Stimulated activated naive B cell treated with anti-CD40 and anti-IgM and Interleukin-4, amounts not matched to agents 10 μg/mL and 1 μg/mL and 100 μg/mL, for 72 hours (primary cell): ENCODE measurements at regions not wholly inside any gene's neighbourhood (a gene's known extent, or its start where the extent isn't known, plus 50 kb on each side); places are given as distances from the start of the nearest gene placed in this dataset.

Experiments used
- ATAC-seq, 2 donors: fragments of 150-1000 bp; cut with Tn5 transposase; replicated peaks; 2 replicates each; pipeline ENCODE4 v1.10.0; 2021; ENCODE audit warnings: moderate library complexity in 1 of 2
- DNase-seq: peaks from one replicate; pipeline ENCODE4 v3.0.0; 2021
- H3K27ac Mint-ChIP-seq: one replicate; pipeline ENCODE4 v1.8.0; 2022; ENCODE audit warnings: mild to moderate bottlenecking, mixed read lengths
- H3K27me3 Mint-ChIP-seq, 2 donors: one replicate each; pipeline ENCODE4 v1.8.0; 2022; ENCODE audit warnings: mixed read lengths in 2 of 2
- H3K36me3 Mint-ChIP-seq, 2 donors: one replicate each; pipeline ENCODE4 v1.8.0; 2022; ENCODE audit warnings: mixed read lengths in 2 of 2, mild to moderate bottlenecking in 1 of 2
- H3K4me1 Mint-ChIP-seq, 2 donors: one replicate each; pipeline ENCODE4 v1.8.0; 2022; ENCODE audit warnings: mixed read lengths in 2 of 2, mild to moderate bottlenecking in 1 of 2
- H3K4me3 Mint-ChIP-seq, 2 donors: one replicate each; pipeline ENCODE4 v1.8.0; 2022; ENCODE audit warnings: mild to moderate bottlenecking in 2 of 2, mixed read lengths in 2 of 2, moderate library complexity in 1 of 2
- H3K9me3 Mint-ChIP-seq, 2 donors: one replicate each; pipeline ENCODE4 v1.8.0; 2022; ENCODE audit warnings: mixed read lengths in 2 of 2, mild to moderate bottlenecking in 1 of 2

- ATAC-seq (peak; percentile 74 to 78), DNase-seq (no peak)
- Mint-ChIP-seq H3K27me3 (no peaks in the 10 kb centered on the region), H3K4me1 (peaks cover 16 to 20% of the 10 kb centered on the region in 2 donors), H3K27ac (no peak overlapping the region), H3K9me3 (no peaks in the 10 kb centered on the region), H3K4me3 (peak overlapping the region in 1 of 2 donors; percentile 46), H3K36me3 (no peaks in the 10 kb centered on the region)
These were observed 57.6 kb upstream of the CABLES1 start for GRCh38 chr18:23077493-23078256.

GRCh38 chr18:23085066-23085465, 50.2 kb upstream of the CABLES1 start:
- no peak for DNase-seq
- H3K4me3 Mint-ChIP-seq, result no peak overlapping the region
- H3K27me3 Mint-ChIP-seq, result peaks cover 6 to 7% of the 10 kb centered on the region in 2 donors
- peaks cover 0 to 2% of the 10 kb centered on the region in 2 donors for H3K4me1 Mint-ChIP-seq
- no peak for ATAC-seq
- no peak overlapping the region for H3K27ac Mint-ChIP-seq
- H3K36me3 Mint-ChIP-seq, result no peaks in the 10 kb centered on the region
- H3K9me3 Mint-ChIP-seq, result no peaks in the 10 kb centered on the region
